GM03348 (cell line): ENCODE measurements at regions not wholly inside any gene's neighbourhood (a gene's known extent, or its start where the extent isn't known, plus 50 kb on each side); places are given as distances from the start of the nearest gene placed in this dataset.

ENCODE experiments used
- DNase-seq: peaks from one replicate; pipeline ENCODE4 v3.0.0; 2012; ENCODE audit warnings: low spot score

- no peak for DNase-seq
Measured at GRCh38 chr12:125225641-125226040, 160.4 kb downstream of the AACS start.

GRCh38 chr12:125228519-125229260 lies 163.5 kb downstream of the AACS start:
- DNase-seq = no peak

- DNase-seq = no peak
Measured at GRCh38 chr12:125229878-125230530, 164.8 kb downstream of the AACS start.

- DNase-seq = no peak
Measured at GRCh38 chr12:125233319-125233718, 168.1 kb downstream of the AACS start.

- DNase-seq = no peak
Measured at GRCh38 chr12:125239563-125239962, 174.3 kb downstream of the AACS start.

GRCh38 chr12:125240717-125241116 lies 175.5 kb downstream of the AACS start:
- DNase-seq = no peak

- no peak for DNase-seq
Measured at GRCh38 chr12:125243811-125244210, 178.6 kb downstream of the AACS start.

- DNase-seq = no peak
Measured at GRCh38 chr12:125244338-125244737, 179.1 kb downstream of the AACS start.

- DNase-seq = no peak
Measured at GRCh38 chr12:125245581-125246557, 180.6 kb downstream of the AACS start.

- DNase-seq = no peak
Measured at GRCh38 chr12:125247477-125247876, 182.2 kb downstream of the AACS start.

GRCh38 chr12:125249066-125249824 lies 184.0 kb downstream of the AACS start:
- DNase-seq = no peak

- DNase-seq = no peak
Measured at GRCh38 chr12:125249932-125250331, 184.7 kb downstream of the AACS start.

GRCh38 chr12:125254236-125254635 lies 189.0 kb downstream of the AACS start:
- no peak for DNase-seq

- no peak for DNase-seq
Measured at GRCh38 chr12:125254856-125255255, 189.6 kb downstream of the AACS start.

- no peak for DNase-seq
Measured at GRCh38 chr12:125255935-125256633, 190.8 kb downstream of the AACS start.

- no peak for DNase-seq
Measured at GRCh38 chr12:125256634-125256936, 191.3 kb downstream of the AACS start.

- no peak for DNase-seq
Measured at GRCh38 chr12:125259178-125259867, 194.1 kb downstream of the AACS start.

- no peak for DNase-seq
Measured at GRCh38 chr12:125262851-125263250, 197.6 kb downstream of the AACS start.

- no peak for DNase-seq
Measured at GRCh38 chr12:125263385-125263784, 198.2 kb downstream of the AACS start.

- DNase-seq = no peak
Measured at GRCh38 chr12:125267114-125267513, 201.9 kb downstream of the AACS start.

GRCh38 chr12:125269276-125269675 lies 204.0 kb downstream of the AACS start:
- DNase-seq = no peak
